Fibroblast of the aortic adventitia (primary cell): ENCODE measurements at regions not wholly inside any gene's neighbourhood (a gene's known extent, or its start where the extent isn't known, plus 50 kb on each side); places are given as distances from the start of the nearest gene placed in this dataset.

Source experiments
- DNase-seq: peaks from one replicate; pipeline ENCODE4 v3.0.0-alpha.2; 2010; ENCODE audit warnings: low read depth
- H3K4me3 ChIP-seq: 2 replicates; pipeline ENCODE4 v1.5.1; 2011; ENCODE audit warnings: low read depth, mild to moderate bottlenecking, control low read depth, low read length, moderate library complexity
- CTCF ChIP-seq: IDR thresholded peaks from 2 replicates; pipeline ENCODE4 v1.5.1; 2011; ENCODE audit warnings: mild to moderate bottlenecking, low read length, control low read depth, inconsistent platforms; ENCODE audit not compliant: insufficient read depth

- no peak for DNase-seq
- no peak for TF ChIP-seq CTCF
- no peak overlapping the region for H3K4me3 ChIP-seq
Observed at GRCh38 chr5:32991421-32991815, 280.3 kb downstream of the NPR3 start.

GRCh38 chr5:32996336-32996735 is 285.2 kb downstream of the NPR3 start:
- no peak overlapping the region for H3K4me3 ChIP-seq
- DNase-seq: no peak
- no peak for TF ChIP-seq CTCF

- TF ChIP-seq CTCF: no peak
- no peak for DNase-seq
- no peak overlapping the region for H3K4me3 ChIP-seq
Observed at GRCh38 chr5:33008751-33009418, 297.8 kb downstream of the NPR3 start.

GRCh38 chr5:33010846-33011245 is 299.7 kb downstream of the NPR3 start:
- no peak overlapping the region for H3K4me3 ChIP-seq
- no peak for TF ChIP-seq CTCF
- DNase-seq: peak; percentile 57

- no peak for DNase-seq
- TF ChIP-seq CTCF: no peak
Observed at GRCh38 chr5:33011801-33012200, 300.7 kb downstream of the NPR3 start.

GRCh38 chr5:33023649-33024048 is 312.5 kb downstream of the NPR3 start:
- H3K4me3 ChIP-seq: no peak overlapping the region
- no peak for TF ChIP-seq CTCF
- DNase-seq: peak; percentile 44

More at GRCh38 chr5:33011801-33012200, 300.7 kb downstream of the NPR3 start:
- no peak overlapping the region for H3K4me3 ChIP-seq
